ENCODE measurements at regions not wholly inside any gene's neighbourhood (a gene's known extent, or its start where the extent isn't known, plus 50 kb on each side); places are given as distances from the start of the nearest gene placed in this dataset.

DNA sequence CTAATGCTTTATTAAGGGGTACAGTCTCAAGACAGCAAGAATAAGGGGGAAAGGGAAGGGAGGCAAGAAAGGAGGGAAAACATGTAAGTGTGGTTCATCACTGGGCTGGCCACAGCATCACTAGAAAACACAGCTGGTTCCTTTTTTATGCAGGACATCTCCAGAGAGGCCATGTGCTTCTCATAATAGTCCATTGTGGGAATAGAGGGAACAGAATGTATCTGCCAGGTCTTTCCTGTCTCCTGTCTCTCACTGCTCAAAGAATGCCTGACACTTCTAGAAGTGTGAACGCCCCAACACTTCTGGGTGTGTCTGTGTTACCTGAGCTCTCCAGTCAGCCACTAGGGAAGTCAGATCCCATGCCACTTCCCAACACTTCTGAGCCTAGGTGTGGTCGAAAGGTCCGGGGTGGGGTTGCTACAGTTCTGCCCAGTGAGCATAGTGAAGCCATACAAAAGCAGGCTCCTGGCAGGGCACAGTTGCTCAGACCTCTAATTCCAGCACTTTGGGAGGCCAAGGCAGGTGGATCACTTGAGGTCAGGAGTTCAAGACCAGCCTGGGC, 255.6 kb upstream of the SLC30A5 start:
- no peak overlapping the region for H3K4me3 Mint-ChIP-seq
- no peaks in the 10 kb centered on the region for H3K36me3 Mint-ChIP-seq
- ChIA-PET POLR2A (no interaction called here), CTCF (no interaction called here)
- Histone ChIP-seq H3K4me3 (ENCODE audit: low read length) (no peak overlapping the region), H3K36me3 (ENCODE audit: control insufficient read depth in 2 of 3, insufficient read depth in 3 of 3, low read length in 3 of 3) (no peaks in the 10 kb centered on the region), H3K27me3 (ENCODE audit: control insufficient read depth in 2 of 2, insufficient read depth in 2 of 2, low read length in 2 of 2) (no peaks in the 10 kb centered on the region), H3K4me1 (ENCODE audit: control insufficient read depth in 2 of 2, insufficient read depth in 2 of 2, low read length in 2 of 2) (no peaks in the 10 kb centered on the region), H3K9me3 (ENCODE audit: control insufficient read depth in 2 of 3, low read length in 3 of 3) (no peaks in the 10 kb centered on the region), H3K27ac (ENCODE audit: low read depth, low read length) (no peak overlapping the region)
- H3K9me3 Mint-ChIP-seq = no peaks in the 10 kb centered on the region
- H3K4me1 Mint-ChIP-seq = no peaks in the 10 kb centered on the region
- intact Hi-C loops (cut with micrococcal nuclease) = no loop called here
- H3K27ac Mint-ChIP-seq = no peak overlapping the region
- no peak for DNase-seq
- ATAC-seq = no peak
- H3K27me3 Mint-ChIP-seq = peaks cover 0 to 10% (median 4%) of the 10 kb centered on the region in 5 donors

DNA sequence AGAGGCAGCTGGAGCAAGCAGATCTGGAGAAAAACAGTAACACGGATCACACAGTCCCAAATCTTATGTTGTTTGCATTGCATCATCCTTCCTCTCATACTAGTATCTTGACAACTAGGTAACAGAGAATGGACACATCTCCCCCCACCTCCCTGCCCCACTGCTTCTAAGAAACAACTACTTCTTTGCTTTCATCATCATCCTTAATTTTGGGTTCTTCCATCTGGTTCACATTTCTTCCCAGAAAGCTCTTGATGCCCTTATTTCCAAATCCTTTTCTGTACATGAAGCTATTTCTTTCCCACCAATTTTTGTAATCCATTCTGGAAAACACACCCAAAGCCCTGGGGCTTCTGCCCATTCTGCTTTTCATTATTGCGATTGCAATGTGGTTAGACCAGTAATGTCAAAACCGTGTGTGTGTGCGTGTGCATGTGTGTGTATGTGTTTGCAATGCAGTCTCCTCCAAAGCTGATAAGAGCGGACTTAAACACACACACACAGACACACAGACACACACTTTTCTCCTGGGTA, 254.7 kb upstream of the SLC30A5 start:
- ChIA-PET POLR2A (no interaction called here), CTCF (no interaction called here)
- Histone ChIP-seq H3K4me1 (ENCODE audit: control insufficient read depth in 2 of 2, insufficient read depth in 2 of 2, low read length in 2 of 2) (no peaks in the 10 kb centered on the region), H3K4me3 (ENCODE audit: low read length) (no peak overlapping the region), H3K27me3 (ENCODE audit: control insufficient read depth in 2 of 2, insufficient read depth in 2 of 2, low read length in 2 of 2) (no peaks in the 10 kb centered on the region), H3K36me3 (ENCODE audit: control insufficient read depth in 2 of 3, insufficient read depth in 3 of 3, low read length in 3 of 3) (no peaks in the 10 kb centered on the region), H3K9me3 (ENCODE audit: control insufficient read depth in 2 of 3, low read length in 3 of 3) (no peaks in the 10 kb centered on the region), H3K27ac (ENCODE audit: low read depth, low read length) (no peak overlapping the region)
- DNase-seq = no peak
- ATAC-seq = no peak
- Mint-ChIP-seq H3K27ac (no peak overlapping the region), H3K27me3 (peaks cover 0 to 10% (median 0%) of the 10 kb centered on the region in 5 donors), H3K36me3 (no peaks in the 10 kb centered on the region), H3K4me1 (no peaks in the 10 kb centered on the region), H3K9me3 (no peaks in the 10 kb centered on the region), H3K4me3 (no peak overlapping the region)
- intact Hi-C loops (cut with micrococcal nuclease) = no loop called here

DNA sequence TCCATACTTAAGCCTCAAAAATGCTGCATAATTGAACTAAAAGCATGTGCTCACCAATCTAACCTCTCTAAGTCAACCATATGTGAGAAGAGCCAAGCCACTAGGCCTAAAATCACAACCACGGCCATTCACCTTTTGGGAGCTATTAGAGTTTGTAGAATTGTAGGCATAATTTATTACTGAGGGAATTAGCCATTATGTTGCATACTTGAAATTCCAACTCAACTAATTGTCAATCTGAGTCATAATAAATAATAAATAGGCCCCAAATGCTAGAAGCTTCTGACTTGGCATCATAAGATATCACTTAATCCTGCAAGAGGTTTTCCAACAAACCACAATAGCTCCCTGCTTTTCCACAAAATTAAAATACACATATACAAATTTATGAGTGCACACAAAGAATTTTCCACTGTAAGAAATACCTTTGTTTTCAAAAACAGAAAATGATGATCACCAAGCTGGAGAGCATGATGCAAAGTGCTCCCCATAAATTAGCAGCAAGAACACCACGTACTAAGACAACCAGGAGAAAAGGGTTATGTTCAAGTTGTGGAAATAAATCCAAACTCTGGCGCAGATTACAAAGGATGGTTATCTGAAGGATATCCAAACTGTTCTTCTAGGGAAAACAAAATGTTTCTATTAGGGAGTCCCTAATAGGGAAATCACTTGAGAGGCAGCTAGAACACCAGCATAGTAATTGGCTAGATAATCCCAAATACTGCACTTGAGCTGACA, 250.0 kb upstream of the SLC30A5 start:
- Histone ChIP-seq H3K27me3 (ENCODE audit: control insufficient read depth in 2 of 2, insufficient read depth in 2 of 2, low read length in 2 of 2) (no peaks in the 10 kb centered on the region), H3K36me3 (ENCODE audit: control insufficient read depth in 2 of 3, insufficient read depth in 3 of 3, low read length in 3 of 3) (no peaks in the 10 kb centered on the region), H3K9me3 (ENCODE audit: control insufficient read depth in 2 of 3, low read length in 3 of 3) (no peaks in the 10 kb centered on the region), H3K4me1 (ENCODE audit: control insufficient read depth in 2 of 2, insufficient read depth in 2 of 2, low read length in 2 of 2) (no peaks in the 10 kb centered on the region), H3K4me3 (ENCODE audit: low read length) (no peak overlapping the region), H3K27ac (ENCODE audit: low read depth, low read length) (no peak overlapping the region)
- no peak for DNase-seq
- H3K4me3 Mint-ChIP-seq = no peak overlapping the region
- ChIA-PET CTCF (interaction anchor here (0.5 kb wide), 1 partner anchor 557 kb away, joined by 3 read pairs; no protein-coding TSS in a partner anchor), POLR2A (no interaction called here)
- intact Hi-C loops (cut with micrococcal nuclease) = no loop called here
- H3K36me3 Mint-ChIP-seq = no peaks in the 10 kb centered on the region
- peaks cover 0 to 3% (median 0%) of the 10 kb centered on the region in 11 donors for H3K9me3 Mint-ChIP-seq
- no peak overlapping the region for H3K27ac Mint-ChIP-seq
- ATAC-seq = no peak
- peaks cover 0 to 10% (median 3%) of the 10 kb centered on the region in 5 donors for H3K27me3 Mint-ChIP-seq
- no peaks in the 10 kb centered on the region for H3K4me1 Mint-ChIP-seq

DNA sequence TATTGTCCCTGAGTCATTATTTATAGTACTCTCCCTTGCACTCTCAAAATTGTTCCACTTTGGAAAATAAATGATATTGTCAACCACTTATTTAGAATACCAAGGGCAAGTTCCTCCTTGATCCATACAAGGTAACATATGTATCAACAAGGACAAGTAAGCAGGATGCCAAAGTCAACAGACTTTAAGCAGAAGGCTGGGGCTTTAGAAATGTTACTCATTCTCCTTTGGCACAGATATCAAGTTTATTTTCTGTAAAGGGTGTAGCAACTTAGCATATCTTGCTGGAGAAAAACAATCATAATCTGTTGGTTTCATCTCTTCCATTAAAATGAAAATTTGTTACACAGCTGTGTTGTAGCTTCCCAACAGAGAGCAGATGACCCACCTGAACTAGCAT, 248.7 kb upstream of the SLC30A5 start:
- DNase-seq (no peak), ATAC-seq (no peak)
- H3K4me3 ChIP-seq (ENCODE audit: low read length) = no peak overlapping the region
- intact Hi-C loops (cut with micrococcal nuclease) = no loop called here
- ChIA-PET CTCF (no interaction called here), POLR2A (no interaction called here)
- no peak overlapping the region for H3K27ac ChIP-seq (ENCODE audit: low read depth, low read length)
- no peak overlapping the region for H3K27ac Mint-ChIP-seq
- H3K9me3 Mint-ChIP-seq = peaks cover 0 to 3% (median 0%) of the 10 kb centered on the region in 11 donors
- H3K4me1 ChIP-seq (ENCODE audit: control insufficient read depth in 2 of 2, insufficient read depth in 2 of 2, low read length in 2 of 2) = no peaks in the 10 kb centered on the region
- peaks cover 0 to 6% (median 3%) of the 10 kb centered on the region in 5 donors for H3K27me3 Mint-ChIP-seq
- H3K27me3 ChIP-seq (ENCODE audit: control insufficient read depth in 2 of 2, insufficient read depth in 2 of 2, low read length in 2 of 2) = no peaks in the 10 kb centered on the region
- no peaks in the 10 kb centered on the region for H3K36me3 ChIP-seq (ENCODE audit: control insufficient read depth in 2 of 3, insufficient read depth in 3 of 3, low read length in 3 of 3)
- no peaks in the 10 kb centered on the region for H3K36me3 Mint-ChIP-seq
- no peaks in the 10 kb centered on the region for H3K9me3 ChIP-seq (ENCODE audit: control insufficient read depth in 2 of 3, low read length in 3 of 3)
- H3K4me1 Mint-ChIP-seq = no peaks in the 10 kb centered on the region
- no peak overlapping the region for H3K4me3 Mint-ChIP-seq

DNA sequence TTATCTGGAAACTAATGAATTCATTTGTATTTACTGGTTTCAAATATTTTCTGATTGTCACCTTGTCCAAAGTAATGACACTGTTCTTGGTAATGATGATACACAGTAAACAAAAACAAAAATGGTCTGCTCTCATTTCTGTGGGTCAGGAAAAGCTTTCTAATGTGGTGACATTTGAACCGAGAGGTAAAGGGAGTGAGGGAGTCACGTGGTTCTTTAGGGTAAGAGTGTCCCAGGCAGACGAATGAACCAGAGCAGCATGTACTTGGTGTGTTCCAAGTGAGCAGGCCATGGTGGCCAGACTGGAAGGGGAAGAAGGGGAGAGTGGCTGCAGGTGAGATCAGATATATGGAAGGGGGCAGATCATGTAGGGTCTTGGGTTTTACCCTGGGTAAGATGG, 247.0 kb upstream of the SLC30A5 start:
- POLR2A ChIA-PET = no interaction called here

DNA sequence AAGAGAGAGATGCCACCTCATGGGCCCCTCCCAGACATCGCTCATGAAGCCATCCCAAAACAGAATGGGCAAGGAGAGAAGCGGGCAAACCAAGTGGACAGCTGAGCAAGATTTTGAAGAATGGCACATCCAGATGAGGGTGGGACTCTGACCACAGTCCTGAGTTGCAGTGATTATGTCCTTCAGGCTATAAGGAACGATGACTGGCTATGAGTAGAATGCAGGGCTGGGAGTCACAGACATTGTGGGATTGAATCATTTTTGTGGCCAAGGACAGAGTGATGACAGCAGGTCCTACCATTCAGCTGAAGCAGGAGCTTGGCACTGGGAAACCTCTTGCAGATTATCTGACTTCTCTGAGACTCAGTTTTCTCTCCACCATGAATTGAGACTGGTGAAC, 245.7 kb upstream of the SLC30A5 start:
- peaks cover 0 to 10% (median 3%) of the 10 kb centered on the region in 11 donors for H3K9me3 Mint-ChIP-seq
- ChIA-PET CTCF (interaction anchor here (0.8 kb wide), 1 partner anchor 333 kb away, joined by 4 read pairs; no protein-coding TSS in a partner anchor), POLR2A (no interaction called here)
- H3K4me1 ChIP-seq (ENCODE audit: control insufficient read depth in 2 of 2, insufficient read depth in 2 of 2, low read length in 2 of 2) = no peaks in the 10 kb centered on the region
- H3K27me3 Mint-ChIP-seq = peaks cover 0 to 9% (median 1%) of the 10 kb centered on the region in 5 donors
- no peaks in the 10 kb centered on the region for H3K4me1 Mint-ChIP-seq
- no peaks in the 10 kb centered on the region for H3K36me3 Mint-ChIP-seq
- H3K27ac Mint-ChIP-seq = no peak overlapping the region
- no peak overlapping the region for H3K4me3 Mint-ChIP-seq
- H3K27ac ChIP-seq (ENCODE audit: low read depth, low read length) = no peak overlapping the region
- H3K36me3 ChIP-seq (ENCODE audit: control insufficient read depth in 2 of 3, insufficient read depth in 3 of 3, low read length in 3 of 3) = no peaks in the 10 kb centered on the region
- H3K27me3 ChIP-seq (ENCODE audit: control insufficient read depth in 2 of 2, insufficient read depth in 2 of 2, low read length in 2 of 2) = no peaks in the 10 kb centered on the region
- DNase-seq (no peak), ATAC-seq (no peak)
- no peak overlapping the region for H3K4me3 ChIP-seq (ENCODE audit: low read length)
- intact Hi-C loops (cut with micrococcal nuclease) = no loop called here
- H3K9me3 ChIP-seq (ENCODE audit: control insufficient read depth in 2 of 3, low read length in 3 of 3) = no peaks in the 10 kb centered on the region

More for the DNA sequence above, 247.0 kb upstream of the SLC30A5 start:
- H3K36me3 Mint-ChIP-seq = no peaks in the 10 kb centered on the region
- H3K4me3 ChIP-seq (ENCODE audit: low read length) = no peak overlapping the region
- H3K4me1 Mint-ChIP-seq = no peaks in the 10 kb centered on the region
- peaks cover 0 to 5% (median 3%) of the 10 kb centered on the region in 11 donors for H3K9me3 Mint-ChIP-seq
- H3K27ac Mint-ChIP-seq = no peak overlapping the region
- H3K27ac ChIP-seq (ENCODE audit: low read depth, low read length) = no peak overlapping the region
- H3K27me3 ChIP-seq (ENCODE audit: control insufficient read depth in 2 of 2, insufficient read depth in 2 of 2, low read length in 2 of 2) = no peaks in the 10 kb centered on the region
- H3K4me3 Mint-ChIP-seq = no peak overlapping the region
- CTCF ChIA-PET = no interaction called here
- peaks cover 0 to 6% (median 3%) of the 10 kb centered on the region in 5 donors for H3K27me3 Mint-ChIP-seq
- H3K9me3 ChIP-seq (ENCODE audit: control insufficient read depth in 2 of 3, low read length in 3 of 3) = no peaks in the 10 kb centered on the region
- no peaks in the 10 kb centered on the region for H3K36me3 ChIP-seq (ENCODE audit: control insufficient read depth in 2 of 3, insufficient read depth in 3 of 3, low read length in 3 of 3)
- DNase-seq (no peak), ATAC-seq (no peak)
- no peaks in the 10 kb centered on the region for H3K4me1 ChIP-seq (ENCODE audit: control insufficient read depth in 2 of 2, insufficient read depth in 2 of 2, low read length in 2 of 2)
- intact Hi-C loops (cut with micrococcal nuclease) = no loop called here

DNA sequence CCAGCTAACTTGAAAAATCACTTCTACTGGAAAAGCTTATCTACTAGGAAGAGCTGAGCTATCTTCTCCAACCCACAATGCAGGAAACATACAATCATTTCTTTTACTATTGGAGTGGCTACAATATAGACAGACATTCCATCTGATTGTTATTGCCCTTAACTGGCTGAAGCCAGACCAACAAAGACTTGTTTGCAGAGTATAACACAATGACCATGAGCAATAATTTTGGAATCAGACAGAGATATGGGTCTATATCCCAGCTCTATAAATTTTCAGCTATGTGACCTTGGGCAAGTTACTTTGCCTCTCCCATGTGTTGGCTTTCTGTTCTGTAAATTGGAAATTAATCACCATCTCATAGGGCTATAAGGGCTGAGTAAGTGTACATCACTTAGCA, 244.7 kb upstream of the SLC30A5 start:
- POLR2A ChIA-PET = no interaction called here
- no peaks in the 10 kb centered on the region for H3K4me1 Mint-ChIP-seq
- intact Hi-C loops (cut with micrococcal nuclease) = no loop called here
- H3K27me3 ChIP-seq (ENCODE audit: control insufficient read depth in 2 of 2, insufficient read depth in 2 of 2, low read length in 2 of 2) = no peaks in the 10 kb centered on the region
- no peaks in the 10 kb centered on the region for H3K4me1 ChIP-seq (ENCODE audit: control insufficient read depth in 2 of 2, insufficient read depth in 2 of 2, low read length in 2 of 2)
- no peak overlapping the region for H3K27ac Mint-ChIP-seq
- no peaks in the 10 kb centered on the region for H3K36me3 ChIP-seq (ENCODE audit: control insufficient read depth in 2 of 3, insufficient read depth in 3 of 3, low read length in 3 of 3)
- H3K36me3 Mint-ChIP-seq = no peaks in the 10 kb centered on the region
- H3K27ac ChIP-seq (ENCODE audit: low read depth, low read length) = no peak overlapping the region
- ATAC-seq = no peak
- H3K4me3 Mint-ChIP-seq = no peak overlapping the region
- H3K4me3 ChIP-seq (ENCODE audit: low read length) = no peak overlapping the region
- peaks cover 0 to 10% (median 3%) of the 10 kb centered on the region in 11 donors for H3K9me3 Mint-ChIP-seq
- peaks cover 0 to 10% (median 1%) of the 10 kb centered on the region in 5 donors for H3K27me3 Mint-ChIP-seq
- DNase-seq = no peak
- CTCF ChIA-PET = interaction anchor here (0.8 kb wide), 1 partner anchor 334 kb away, joined by 4 read pairs; no protein-coding TSS in a partner anchor
- no peaks in the 10 kb centered on the region for H3K9me3 ChIP-seq (ENCODE audit: control insufficient read depth in 2 of 3, low read length in 3 of 3)

All from naive thymus-derived CD4-positive, alpha-beta T cell (primary cell).